ENCODE measurements at regions not wholly inside any gene's neighbourhood (a gene's known extent, or its start where the extent isn't known, plus 50 kb on each side); places are given as distances from the start of the nearest gene placed in this dataset.

DNA sequence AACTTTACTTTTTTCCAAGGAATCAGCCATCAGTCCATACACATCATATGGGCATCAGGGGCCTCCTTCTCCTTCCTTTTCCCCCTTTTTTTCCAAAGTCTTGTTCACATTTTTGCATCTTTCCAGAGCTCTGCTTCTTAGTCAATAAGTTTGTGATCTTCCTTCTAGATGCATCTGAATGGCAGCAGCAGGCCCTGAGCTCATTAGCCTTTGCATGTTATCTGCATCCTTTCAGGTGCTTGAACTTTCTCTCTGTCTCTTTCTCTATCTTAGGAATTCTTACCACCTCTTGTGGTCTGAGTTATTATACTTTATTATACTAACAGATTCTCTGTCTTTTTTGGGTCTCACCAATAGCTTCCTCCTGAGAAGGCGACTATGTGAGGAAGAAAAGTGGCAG is 312.4 kb upstream of the FANCL start:
- no peak overlapping the region for H3K4me3 ChIP-seq (ENCODE audit: low read depth, low read length)
- no peak for DNase-seq (ENCODE audit: low read depth)
- TF ChIP-seq, protein P1, sequence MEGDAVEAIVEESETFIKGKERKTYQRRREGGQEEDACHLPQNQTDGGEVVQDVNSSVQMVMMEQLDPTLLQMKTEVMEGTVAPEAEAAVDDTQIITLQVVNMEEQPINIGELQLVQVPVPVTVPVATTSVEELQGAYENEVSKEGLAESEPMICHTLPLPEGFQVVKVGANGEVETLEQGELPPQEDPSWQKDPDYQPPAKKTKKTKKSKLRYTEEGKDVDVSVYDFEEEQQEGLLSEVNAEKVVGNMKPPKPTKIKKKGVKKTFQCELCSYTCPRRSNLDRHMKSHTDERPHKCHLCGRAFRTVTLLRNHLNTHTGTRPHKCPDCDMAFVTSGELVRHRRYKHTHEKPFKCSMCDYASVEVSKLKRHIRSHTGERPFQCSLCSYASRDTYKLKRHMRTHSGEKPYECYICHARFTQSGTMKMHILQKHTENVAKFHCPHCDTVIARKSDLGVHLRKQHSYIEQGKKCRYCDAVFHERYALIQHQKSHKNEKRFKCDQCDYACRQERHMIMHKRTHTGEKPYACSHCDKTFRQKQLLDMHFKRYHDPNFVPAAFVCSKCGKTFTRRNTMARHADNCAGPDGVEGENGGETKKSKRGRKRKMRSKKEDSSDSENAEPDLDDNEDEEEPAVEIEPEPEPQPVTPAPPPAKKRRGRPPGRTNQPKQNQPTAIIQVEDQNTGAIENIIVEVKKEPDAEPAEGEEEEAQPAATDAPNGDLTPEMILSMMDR (IDR thresholded peaks at IDR 0.05; ENCODE audit: control insufficient read depth, extremely low read depth, insufficient read depth), result no peak

DNA sequence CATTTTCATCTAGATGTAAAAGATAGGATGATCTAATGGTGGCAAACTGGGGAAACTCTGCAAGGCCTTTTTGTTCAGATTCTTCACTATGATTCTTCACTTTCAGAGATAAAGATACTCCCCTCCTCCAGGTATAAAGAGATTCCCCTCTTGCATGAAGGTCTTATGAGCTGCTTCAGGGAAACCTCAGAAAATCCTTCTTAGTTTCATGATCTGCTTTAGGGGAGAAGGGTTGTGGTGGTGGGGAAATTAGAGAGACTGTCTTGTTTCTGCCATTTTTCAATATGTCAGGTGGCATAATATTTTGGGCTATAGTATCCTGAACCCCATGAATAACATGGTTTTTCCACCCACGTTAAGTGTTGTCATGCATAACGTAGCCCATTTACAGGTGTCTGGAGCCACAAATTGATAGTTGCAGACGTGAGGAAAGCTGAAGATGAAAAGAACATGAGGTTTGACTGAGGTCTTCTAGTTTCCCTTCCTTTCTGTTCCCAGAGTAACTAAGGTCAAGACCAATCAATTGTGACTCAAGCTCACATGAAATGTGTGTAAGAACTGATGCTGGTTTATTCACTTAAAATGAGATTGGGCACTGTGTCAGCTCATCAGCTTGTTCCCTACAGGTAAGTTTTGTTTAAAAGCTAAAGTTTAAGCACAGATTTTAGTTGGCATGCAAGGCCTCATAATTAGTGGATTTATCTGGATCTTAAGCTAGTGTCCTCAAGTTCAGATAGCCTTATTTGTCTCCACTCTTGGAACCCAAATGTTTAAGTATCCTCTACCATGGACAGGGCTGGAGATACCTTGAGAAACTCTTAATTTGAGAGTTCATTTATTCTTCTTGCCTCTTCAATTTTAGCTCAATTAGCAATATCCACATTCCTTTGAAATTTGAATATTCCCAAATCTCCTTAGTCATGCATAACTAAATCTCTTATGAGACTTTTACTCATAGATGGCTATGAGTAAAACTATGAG is 304.5 kb upstream of the FANCL start:
- DNase-seq (ENCODE audit: low read depth), result no peak
- TF ChIP-seq, protein P1 (IDR thresholded peaks at IDR 0.05; ENCODE audit: control insufficient read depth, extremely low read depth, insufficient read depth), result no peak
- no peak overlapping the region for H3K4me3 ChIP-seq (ENCODE audit: low read depth, low read length)

DNA sequence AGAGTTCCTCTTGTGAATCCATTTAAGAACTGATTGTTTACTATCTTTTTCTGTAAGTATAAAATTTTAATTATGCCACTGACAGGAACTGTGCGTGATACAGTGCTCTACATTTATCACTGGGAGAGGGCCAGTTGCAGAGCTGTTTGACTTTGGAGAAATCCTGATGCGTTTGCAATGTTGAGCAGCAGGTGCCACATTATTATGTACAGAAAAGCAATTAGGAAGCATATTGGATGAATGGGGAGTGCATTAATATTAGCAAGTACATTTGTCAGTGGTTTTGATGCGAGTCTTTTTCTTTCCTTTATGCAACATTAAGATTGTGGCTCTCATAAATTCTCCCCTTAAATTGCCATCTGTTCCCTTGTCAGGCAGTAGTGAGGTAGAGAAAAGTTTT is 302.3 kb upstream of the FANCL start:
- TF ChIP-seq, protein P1 (IDR thresholded peaks at IDR 0.05; ENCODE audit: control insufficient read depth, extremely low read depth, insufficient read depth), result no peak
- DNase-seq (ENCODE audit: low read depth), result no peak

DNA sequence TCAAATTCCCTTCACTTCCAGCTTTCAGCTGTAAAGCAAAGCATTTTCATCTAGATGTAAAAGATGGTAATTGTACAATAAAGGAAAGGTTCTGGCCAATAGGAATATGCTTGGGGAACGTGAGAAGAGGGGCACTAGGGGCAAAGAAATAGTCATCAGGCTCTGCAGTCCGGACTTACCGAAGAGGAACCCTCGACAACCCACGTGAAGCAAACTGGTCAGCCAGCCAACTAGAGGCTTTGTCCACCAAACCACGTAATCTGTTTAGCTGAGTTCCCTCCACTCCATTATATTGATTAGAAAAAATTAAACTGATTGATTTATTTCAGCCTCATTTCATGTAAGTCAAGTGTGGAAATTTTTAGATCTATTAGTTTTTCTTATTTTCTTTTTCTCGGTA is 300.4 kb upstream of the FANCL start:
- H3K4me3 ChIP-seq (ENCODE audit: low read depth, low read length), result no peak overlapping the region
- DNase-seq (ENCODE audit: low read depth), result no peak
- TF ChIP-seq, protein P1 (IDR thresholded peaks at IDR 0.05; ENCODE audit: control insufficient read depth, extremely low read depth, insufficient read depth), result no peak

More for the DNA sequence above, 302.3 kb upstream of the FANCL start:
- H3K4me3 ChIP-seq (ENCODE audit: low read depth, low read length), result no peak overlapping the region

DNA sequence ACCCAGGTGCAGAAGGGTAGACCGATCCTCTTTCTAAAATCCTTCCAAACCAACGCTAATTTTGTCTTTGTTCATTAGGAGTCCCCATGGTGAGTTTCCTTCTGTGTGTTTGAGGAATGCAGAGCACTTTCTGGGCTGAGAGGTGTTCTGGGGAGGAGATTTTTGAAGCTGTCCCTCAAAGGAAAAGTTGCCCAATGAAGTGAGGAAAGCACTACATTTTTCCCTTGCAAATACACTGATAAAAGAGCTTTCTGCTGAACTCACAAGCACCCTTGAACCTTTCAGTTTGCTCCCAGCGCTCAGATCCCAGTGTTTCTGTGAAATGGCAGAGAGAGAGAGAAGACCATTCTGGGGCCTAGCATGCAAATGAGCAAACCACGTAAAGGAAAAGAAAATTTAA is 299.6 kb upstream of the FANCL start:
- TF ChIP-seq, protein P1 (IDR thresholded peaks at IDR 0.05; ENCODE audit: control insufficient read depth, extremely low read depth, insufficient read depth), result no peak
- no peak for DNase-seq (ENCODE audit: low read depth)
- H3K4me3 ChIP-seq (ENCODE audit: low read depth, low read length), result no peak overlapping the region

DNA sequence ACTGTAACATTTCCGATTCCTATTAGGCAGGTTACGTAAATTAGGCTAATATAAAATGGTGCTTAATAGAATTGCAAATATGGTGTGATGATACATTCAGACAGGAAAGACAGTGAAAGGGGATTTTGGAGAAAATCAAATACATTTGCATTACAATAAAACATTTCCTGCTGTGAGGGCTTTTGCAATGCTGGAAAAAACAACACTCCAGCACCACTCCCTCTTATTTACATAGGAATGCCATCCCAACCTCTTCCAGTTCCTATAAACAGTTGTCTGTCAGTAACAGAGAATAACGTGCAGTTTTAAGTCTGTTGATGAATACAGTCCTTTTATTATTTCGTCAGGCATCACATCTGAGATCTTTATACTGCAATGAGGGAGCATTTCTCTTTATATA is 298.8 kb upstream of the FANCL start:
- TF ChIP-seq, protein P1 (IDR thresholded peaks at IDR 0.05; ENCODE audit: control insufficient read depth, extremely low read depth, insufficient read depth), result no peak
- no peak for DNase-seq (ENCODE audit: low read depth)
- no peak overlapping the region for H3K4me3 ChIP-seq (ENCODE audit: low read depth, low read length)
